Mesodermal cell (in vitro differentiated cells): ENCODE measurements at regions not wholly inside any gene's neighbourhood (a gene's known extent, or its start where the extent isn't known, plus 50 kb on each side); places are given as distances from the start of the nearest gene placed in this dataset.

ENCODE experiments used
- H3K27ac ChIP-seq: 2 replicates; pipeline ENCODE4 v1.7.0; 2013; ENCODE audit warnings: mild to moderate bottlenecking, low read depth, low read length, moderate library complexity; ENCODE audit not compliant: severe bottlenecking
- H3K36me3 ChIP-seq: 2 replicates; pipeline ENCODE4 v1.7.1; 2013; ENCODE audit warnings: mild to moderate bottlenecking, low read length, moderate library complexity; ENCODE audit not compliant: control insufficient read depth, insufficient read depth
- H3K4me1 ChIP-seq: one replicate; pipeline ENCODE4 v1.7.1; 2013; ENCODE audit warnings: mild to moderate bottlenecking, low read length; ENCODE audit not compliant: insufficient read depth, control insufficient read depth, poor library complexity, severe bottlenecking
- H3K4me3 ChIP-seq: 2 replicates; pipeline ENCODE4 v1.7.0; 2013; ENCODE audit warnings: low read length, control low read depth, mild to moderate bottlenecking; ENCODE audit not compliant: insufficient read depth, poor library complexity, severe bottlenecking; ENCODE audit errors: extremely low read depth
- H3K9me3 ChIP-seq: 2 replicates; pipeline ENCODE4 v1.7.1; 2013; ENCODE audit warnings: mild to moderate bottlenecking, low read length, moderate library complexity; ENCODE audit not compliant: control insufficient read depth
- WGBS, 2 experiments: methylation state at CpG; one replicate each; pipeline ENCODE4 v1.1.5; 2013; ENCODE audit warnings: missing lambda C conversion rate in 2 of 2; ENCODE audit not compliant: insufficient coverage in 2 of 2; 5-methylcytosine and 5-hydroxymethylcytosine counted together

GRCh38 chr12:115079760-115080159 is 395.8 kb upstream of the TBX3 start:
- 83 to 91% methylated on average over 2 to 4 of the region's 4 CpGs for WGBS, 2 experiments
- no peaks in the 10 kb centered on the region for H3K9me3 ChIP-seq
- no peak overlapping the region for H3K4me3 ChIP-seq
- no peaks in the 10 kb centered on the region for H3K4me1 ChIP-seq
- H3K27ac ChIP-seq, result no peak overlapping the region
- no peaks in the 10 kb centered on the region for H3K36me3 ChIP-seq

DNA sequence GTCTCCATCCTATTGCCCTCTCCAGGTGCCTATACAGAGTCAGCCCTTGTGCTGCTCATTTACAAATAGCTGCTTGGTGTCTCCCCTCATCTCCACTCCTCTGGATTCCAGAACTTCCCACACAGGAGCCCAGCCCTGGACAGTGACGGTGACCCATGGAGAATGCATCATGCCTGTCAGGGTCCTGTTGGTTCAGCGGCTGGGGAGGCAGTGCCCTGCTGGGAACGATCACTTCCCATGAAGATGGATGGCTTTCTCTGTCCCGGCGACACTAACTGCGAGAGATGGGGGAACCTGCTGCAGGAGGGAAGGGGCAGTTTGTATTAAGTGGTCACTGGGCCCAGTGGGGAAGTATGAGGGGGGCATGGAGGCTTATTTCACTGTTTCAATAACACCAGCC is 395.0 kb upstream of the TBX3 start:
- Histone ChIP-seq H3K4me3 (no peak overlapping the region), H3K27ac (no peak overlapping the region), H3K9me3 (no peaks in the 10 kb centered on the region), H3K36me3 (no peaks in the 10 kb centered on the region), H3K4me1 (no peaks in the 10 kb centered on the region)
- WGBS, 2 experiments, result 70 to 77% methylated on average over 5 to 6 of the region's 6 CpGs

- 63 to 100% methylated on average over 1 to 2 of the region's 4 CpGs for WGBS, 2 experiments
- no peaks in the 10 kb centered on the region for H3K9me3 ChIP-seq
- no peaks in the 10 kb centered on the region for H3K4me1 ChIP-seq
- no peak overlapping the region for H3K27ac ChIP-seq
- no peak overlapping the region for H3K4me3 ChIP-seq
- no peaks in the 10 kb centered on the region for H3K36me3 ChIP-seq
These were observed 394.4 kb upstream of the TBX3 start for GRCh38 chr12:115078334-115078733.

- H3K4me3 ChIP-seq, result no peak overlapping the region
- no peaks in the 10 kb centered on the region for H3K9me3 ChIP-seq
- WGBS, 2 experiments, result no CpG with 5 or more reads among the region's 3 CpGs
- no peaks in the 10 kb centered on the region for H3K4me1 ChIP-seq
- H3K27ac ChIP-seq, result no peak overlapping the region
- no peaks in the 10 kb centered on the region for H3K36me3 ChIP-seq
These were observed 391.7 kb upstream of the TBX3 start for GRCh38 chr12:115075552-115076170.

GRCh38 chr12:115074617-115075016 is 390.6 kb upstream of the TBX3 start:
- WGBS, 2 experiments, result 90 to 100% methylated on average over 2 to 4 of the region's 5 CpGs
- H3K36me3 ChIP-seq, result no peaks in the 10 kb centered on the region
- H3K27ac ChIP-seq, result no peak overlapping the region
- H3K9me3 ChIP-seq, result no peaks in the 10 kb centered on the region
- no peak overlapping the region for H3K4me3 ChIP-seq
- H3K4me1 ChIP-seq, result no peaks in the 10 kb centered on the region

DNA sequence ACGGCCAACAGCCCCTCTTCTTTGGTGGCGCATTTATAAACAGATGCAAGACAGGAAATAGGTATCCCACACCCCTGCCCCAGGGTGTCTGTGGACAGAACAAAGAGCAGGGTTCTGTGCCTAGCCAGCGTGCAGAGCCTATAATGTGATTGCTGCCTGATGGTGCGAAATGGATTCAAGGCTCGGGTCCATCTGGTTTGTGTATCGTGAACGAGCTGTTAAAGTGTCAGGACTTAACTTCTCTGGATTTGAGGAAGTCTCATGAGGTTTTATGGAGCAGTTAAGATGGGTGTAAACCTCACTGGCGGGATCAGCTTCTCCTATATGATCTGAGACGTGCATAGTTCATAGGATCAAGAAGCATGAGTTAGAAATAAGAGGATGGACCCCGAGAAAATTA is 388.7 kb upstream of the TBX3 start:
- H3K27ac ChIP-seq, result no peak overlapping the region
- no peak overlapping the region for H3K4me3 ChIP-seq
- no peaks in the 10 kb centered on the region for H3K9me3 ChIP-seq
- H3K36me3 ChIP-seq, result no peaks in the 10 kb centered on the region
- H3K4me1 ChIP-seq, result no peaks in the 10 kb centered on the region
- WGBS, 2 experiments, result 89% methylated on average over 6 to 9 of the region's 10 CpGs

DNA sequence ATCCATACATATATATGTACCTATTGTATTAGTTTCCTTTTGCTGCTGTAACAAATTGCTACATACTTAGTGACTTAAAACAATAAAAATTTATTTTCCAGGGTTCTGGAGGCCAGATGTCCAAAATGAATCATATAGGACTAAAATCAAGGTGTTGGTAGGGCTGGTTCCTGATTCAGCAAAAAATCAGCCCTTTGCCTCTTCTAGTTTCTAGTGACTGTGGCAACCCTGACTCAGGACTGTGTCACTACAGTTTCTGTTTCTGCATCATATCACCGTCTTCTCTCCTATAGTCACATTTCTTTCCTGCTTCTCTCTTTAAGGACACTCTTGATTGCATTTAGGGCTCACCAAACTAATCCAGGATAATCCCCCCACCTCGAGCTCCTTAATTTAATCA is 386.3 kb upstream of the TBX3 start:
- Histone ChIP-seq H3K9me3 (no peaks in the 10 kb centered on the region), H3K4me3 (no peak overlapping the region), H3K4me1 (no peaks in the 10 kb centered on the region), H3K27ac (no peak overlapping the region), H3K36me3 (no peaks in the 10 kb centered on the region)
- WGBS, 2 experiments, result 100% methylated on average over 1 to 2 of the region's 2 CpGs

DNA sequence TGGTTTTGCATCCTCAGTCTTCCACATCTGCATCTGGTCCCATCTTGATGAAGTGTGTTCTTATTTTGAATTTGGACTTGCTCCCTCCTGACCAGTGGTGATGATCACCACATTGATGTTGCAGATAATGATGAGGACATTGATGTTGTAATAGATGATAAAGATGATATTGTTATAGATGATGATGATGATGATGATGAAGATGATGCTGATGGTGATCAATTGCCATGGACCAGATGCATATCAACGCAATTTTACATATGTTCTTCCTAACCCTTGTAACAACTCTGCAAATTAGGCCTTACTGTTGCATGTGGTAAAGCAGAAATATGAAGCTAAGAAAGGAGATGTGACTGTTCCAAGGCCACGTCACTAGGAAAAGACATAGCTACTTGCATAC is 380.3 kb upstream of the TBX3 start:
- no peak overlapping the region for H3K4me3 ChIP-seq
- H3K9me3 ChIP-seq, result no peaks in the 10 kb centered on the region
- H3K27ac ChIP-seq, result no peak overlapping the region
- WGBS, 2 experiments, result no CpG with 5 or more reads among the region's 2 CpGs
- H3K36me3 ChIP-seq, result no peaks in the 10 kb centered on the region
- H3K4me1 ChIP-seq, result no peaks in the 10 kb centered on the region

- no peaks in the 10 kb centered on the region for H3K36me3 ChIP-seq
- WGBS, 2 experiments, result 95 to 98% methylated on average over 5 of the region's 5 CpGs
- no peaks in the 10 kb centered on the region for H3K4me1 ChIP-seq
- H3K9me3 ChIP-seq, result no peaks in the 10 kb centered on the region
- H3K27ac ChIP-seq, result no peak overlapping the region
- H3K4me3 ChIP-seq, result no peak overlapping the region
These were observed 378.8 kb upstream of the TBX3 start for GRCh38 chr12:115062741-115063140.

GRCh38 chr12:115060477-115061168 is 376.6 kb upstream of the TBX3 start:
- no peaks in the 10 kb centered on the region for H3K36me3 ChIP-seq
- no peaks in the 10 kb centered on the region for H3K4me1 ChIP-seq
- no peaks in the 10 kb centered on the region for H3K9me3 ChIP-seq
- H3K4me3 ChIP-seq, result no peak overlapping the region
- 94 to 96% methylated on average over 3 to 4 of the region's 6 CpGs for WGBS, 2 experiments
- H3K27ac ChIP-seq, result no peak overlapping the region

- Histone ChIP-seq H3K4me1 (no peaks in the 10 kb centered on the region), H3K4me3 (no peak overlapping the region), H3K27ac (no peak overlapping the region), H3K9me3 (no peaks in the 10 kb centered on the region), H3K36me3 (no peaks in the 10 kb centered on the region)
- no CpG with 5 or more reads among the region's 1 CpG for WGBS, 2 experiments
These were observed 373.5 kb upstream of the TBX3 start for GRCh38 chr12:115057445-115057844.
